GM23338 (cell line): ENCODE measurements at regions not wholly inside any gene's neighbourhood (a gene's known extent, or its start where the extent isn't known, plus 50 kb on each side); places are given as distances from the start of the nearest gene placed in this dataset.

ENCODE experiments used
- CTCF ChIP-seq, 2 experiments: fragments of 200-600 bp in 1 of 2; sonication (generic) in 1 of 2; conservative IDR thresholded peaks; 2 replicates each; pipeline versions ENCODE4 v1.5.1 to v1.6.1; 2016 to 2017; ENCODE audit warnings: antibody characterized with exemption in 2 of 2, low read depth in 2 of 2, mild to moderate bottlenecking in 2 of 2, moderate library complexity in 1 of 2
- ETS1 ChIP-seq: IDR thresholded peaks from 2 replicates; pipeline ENCODE4 v1.6.1; 2016; ENCODE audit warnings: antibody characterized with exemption
- EZH2phosphoT487 ChIP-seq: fragments of 200-600 bp; sonication (generic); IDR thresholded peaks from one replicate; pipeline ENCODE4 v1.8.1; 2018; ENCODE audit warnings: antibody characterized with exemption; ENCODE audit not compliant: unreplicated experiment

GRCh38 chr16:64669573-64669972, 452.3 kb downstream of the CDH11 start:
- no peak for TF ChIP-seq CTCF (conservative IDR thresholded peaks at IDR 0.05; ENCODE audit: low read depth in 2 of 2)
- no peak for TF ChIP-seq EZH2phosphoT487
- no peak for TF ChIP-seq ETS1
